Astrocyte of the cerebellum (primary cell): ENCODE measurements at regions not wholly inside any gene's neighbourhood (a gene's known extent, or its start where the extent isn't known, plus 50 kb on each side); places are given as distances from the start of the nearest gene placed in this dataset.

Source experiments
- DNase-seq: peaks from one replicate; pipeline ENCODE4 v3.0.0-alpha.2; 2011; ENCODE audit warnings: low read depth
- H3K4me3 ChIP-seq: 2 replicates; pipeline ENCODE4 v1.5.1; 2011; ENCODE audit warnings: mild to moderate bottlenecking, low read depth, low read length, moderate library complexity
- in situ Hi-C: cut with HindIII; loops from 2 replicates; pipeline ENCODE4 v1.10.0; 2017; ENCODE audit warnings: low sequenced_read_pairs
- TF ChIP-seq, protein P1 (sequence below): IDR thresholded peaks from 2 replicates; pipeline ENCODE4 v1.5.1; 2012; ENCODE audit warnings: low read length, low read depth, moderate library complexity, mild to moderate bottlenecking; ENCODE audit errors: missing control alignments

DNA sequence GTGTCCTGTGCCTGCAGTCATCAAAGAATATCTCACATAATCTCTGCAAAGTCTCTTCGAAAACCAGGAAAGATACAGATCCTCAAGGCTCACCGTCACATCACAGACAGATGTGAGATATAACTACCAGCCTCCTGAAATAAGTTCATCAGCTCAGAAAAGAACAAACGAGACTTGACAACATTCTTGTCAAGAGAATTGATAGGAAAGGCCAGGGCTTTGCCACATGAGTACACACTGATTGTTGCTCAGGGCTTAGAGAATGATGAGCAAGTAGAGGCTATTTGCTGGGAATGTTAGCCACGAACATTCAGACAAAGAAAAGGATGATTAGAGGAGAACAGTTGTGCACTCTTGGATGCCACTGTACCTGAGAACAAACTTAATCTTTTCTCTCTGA lies 535.1 kb downstream of the ELAVL2 start:
- TF ChIP-seq, protein P1, sequence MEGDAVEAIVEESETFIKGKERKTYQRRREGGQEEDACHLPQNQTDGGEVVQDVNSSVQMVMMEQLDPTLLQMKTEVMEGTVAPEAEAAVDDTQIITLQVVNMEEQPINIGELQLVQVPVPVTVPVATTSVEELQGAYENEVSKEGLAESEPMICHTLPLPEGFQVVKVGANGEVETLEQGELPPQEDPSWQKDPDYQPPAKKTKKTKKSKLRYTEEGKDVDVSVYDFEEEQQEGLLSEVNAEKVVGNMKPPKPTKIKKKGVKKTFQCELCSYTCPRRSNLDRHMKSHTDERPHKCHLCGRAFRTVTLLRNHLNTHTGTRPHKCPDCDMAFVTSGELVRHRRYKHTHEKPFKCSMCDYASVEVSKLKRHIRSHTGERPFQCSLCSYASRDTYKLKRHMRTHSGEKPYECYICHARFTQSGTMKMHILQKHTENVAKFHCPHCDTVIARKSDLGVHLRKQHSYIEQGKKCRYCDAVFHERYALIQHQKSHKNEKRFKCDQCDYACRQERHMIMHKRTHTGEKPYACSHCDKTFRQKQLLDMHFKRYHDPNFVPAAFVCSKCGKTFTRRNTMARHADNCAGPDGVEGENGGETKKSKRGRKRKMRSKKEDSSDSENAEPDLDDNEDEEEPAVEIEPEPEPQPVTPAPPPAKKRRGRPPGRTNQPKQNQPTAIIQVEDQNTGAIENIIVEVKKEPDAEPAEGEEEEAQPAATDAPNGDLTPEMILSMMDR = no peak
- H3K4me3 ChIP-seq = no peak overlapping the region
- DNase-seq = no peak
- in situ Hi-C loops = no loop called here

DNA sequence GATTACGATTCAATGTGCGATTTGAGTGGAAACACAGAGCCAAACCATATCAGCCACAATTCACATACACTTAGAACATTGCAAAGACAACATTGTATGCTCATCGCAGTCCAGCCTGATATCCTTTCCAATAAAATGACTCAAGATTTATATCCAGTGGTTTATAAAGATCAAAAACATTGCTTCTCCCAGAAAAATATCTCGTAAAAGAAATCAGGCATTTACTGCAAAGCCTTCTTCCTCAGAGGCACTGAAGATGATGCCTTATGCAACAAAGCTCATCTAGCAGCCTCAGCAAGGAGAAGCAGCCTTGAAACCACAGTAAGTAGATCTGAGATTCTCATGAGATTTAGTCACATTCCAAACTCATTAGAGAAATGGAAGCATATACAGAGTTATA lies 523.8 kb downstream of the ELAVL2 start:
- in situ Hi-C loops = no loop called here
- DNase-seq = no peak
- H3K4me3 ChIP-seq = no peak overlapping the region
- TF ChIP-seq, protein P1 = no peak

DNA sequence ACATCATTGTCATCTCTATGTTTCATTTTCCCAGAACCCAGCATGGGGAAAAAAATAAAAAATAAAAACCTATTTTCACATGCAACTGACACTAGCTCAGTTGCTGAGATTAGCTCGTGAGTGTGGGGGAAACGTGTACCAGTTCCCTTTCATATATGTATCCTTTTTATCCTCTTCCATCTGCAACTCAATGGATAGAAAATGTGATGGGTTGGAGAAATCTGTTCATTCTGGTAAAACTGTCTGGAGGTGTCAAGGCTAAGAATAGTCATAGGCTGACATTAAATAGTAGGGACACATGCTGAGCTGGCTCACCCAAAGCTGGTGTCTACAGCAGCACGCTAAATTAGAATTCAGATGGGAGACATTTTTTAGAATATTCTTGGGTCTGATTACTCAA lies 519.3 kb downstream of the ELAVL2 start:
- no peak for DNase-seq
- no peak overlapping the region for H3K4me3 ChIP-seq
- in situ Hi-C loops = no loop called here
- TF ChIP-seq, protein P1 = no peak

DNA sequence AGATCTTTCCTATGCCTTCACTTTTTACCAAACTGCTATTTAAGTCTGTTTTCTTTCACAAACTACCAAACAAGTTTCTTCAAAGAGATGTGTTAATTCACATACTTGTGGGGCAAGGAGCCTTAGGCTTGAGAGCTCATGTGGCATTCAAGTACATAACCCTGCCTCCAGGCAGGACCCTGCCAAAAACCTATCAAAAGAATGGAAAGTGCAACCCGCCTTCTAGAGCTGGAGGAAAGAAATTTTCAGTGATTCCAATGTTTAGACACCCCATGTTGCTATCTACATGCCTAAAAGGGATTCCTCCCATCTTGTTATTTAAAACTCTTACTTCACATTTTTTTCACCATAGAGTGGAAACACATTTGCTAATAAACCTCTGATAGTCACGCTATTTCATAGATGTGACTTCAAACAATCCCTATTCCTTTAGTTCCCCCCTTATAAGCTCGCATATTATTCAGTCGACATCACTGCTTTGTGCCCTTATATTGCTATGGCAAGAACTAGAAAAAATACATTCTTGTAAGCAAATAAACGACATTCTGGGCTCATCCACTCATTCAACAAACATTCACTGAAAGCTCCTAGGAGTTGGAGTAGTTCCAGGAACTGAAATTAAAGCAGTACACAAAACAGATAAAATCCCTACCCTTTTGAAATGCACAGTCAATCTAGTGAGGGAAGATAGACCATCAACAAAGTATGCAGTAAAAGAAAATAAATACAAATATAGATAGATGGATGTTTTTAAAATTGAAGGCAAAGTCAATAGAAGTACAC lies 518.1 kb downstream of the ELAVL2 start:
- H3K4me3 ChIP-seq = no peak overlapping the region
- TF ChIP-seq, protein P1 = no peak
- in situ Hi-C loops = no loop called here

DNA sequence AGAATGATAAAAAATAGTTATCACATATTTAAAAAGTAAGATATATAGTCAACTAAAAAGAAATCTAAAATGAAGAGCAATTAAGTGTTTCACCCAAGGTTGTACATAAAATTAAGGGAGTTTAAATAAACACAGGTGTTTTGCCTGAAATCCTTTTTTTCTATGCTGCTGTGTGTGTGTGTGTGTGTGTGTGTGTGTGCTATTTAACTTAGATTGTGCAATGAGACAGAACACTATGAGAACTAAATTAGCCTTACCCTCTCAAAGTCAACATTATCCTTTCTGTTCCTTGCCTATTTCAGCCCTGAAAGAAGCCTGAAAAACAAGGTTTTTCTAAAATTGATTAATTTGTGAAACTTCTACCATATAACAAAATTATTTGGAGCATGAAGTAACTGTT lies 516.2 kb downstream of the ELAVL2 start:
- no peak for DNase-seq
- in situ Hi-C loops = no loop called here
- TF ChIP-seq, protein P1 = no peak
- H3K4me3 ChIP-seq = no peak overlapping the region

More for the DNA sequence above, 518.1 kb downstream of the ELAVL2 start:
- DNase-seq = no peak

DNA sequence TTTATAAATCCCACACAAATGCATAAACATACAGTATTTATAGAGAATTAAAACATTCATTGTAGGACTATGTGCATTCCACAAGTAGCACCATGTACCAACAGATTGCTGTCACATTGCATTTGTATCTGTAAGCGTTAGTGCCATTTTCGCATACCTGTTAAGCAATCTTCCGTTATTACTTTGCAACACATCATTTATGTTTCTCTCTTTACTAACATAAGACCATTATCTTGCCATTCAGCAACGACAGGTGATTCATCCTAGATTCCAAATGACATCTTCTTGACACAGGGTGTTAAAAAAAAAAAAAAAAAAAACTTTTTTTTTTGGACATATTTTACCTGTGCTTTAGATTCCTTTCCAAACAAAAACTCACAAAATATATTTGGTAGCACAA lies 511.8 kb downstream of the ELAVL2 start:
- no peak for DNase-seq
- in situ Hi-C loops = no loop called here
- TF ChIP-seq, protein P1 = no peak
- H3K4me3 ChIP-seq = no peak overlapping the region
